IgD-negative memory B cell (primary cell): ENCODE measurements at regions not wholly inside any gene's neighbourhood (a gene's known extent, or its start where the extent isn't known, plus 50 kb on each side); places are given as distances from the start of the nearest gene placed in this dataset.
"Not testable (repeated sequence)": the region's sequence is repeated elsewhere in the genome, so short reads cannot be mapped to it uniquely, and the experiment has no call there.

Experiments used
- H3K27ac Mint-ChIP-seq, 3 donors: one replicate each; pipeline ENCODE4 v1.8.0; 2020 to 2022; ENCODE audit warnings: mild to moderate bottlenecking in 3 of 3, mixed read lengths in 3 of 3, moderate library complexity in 1 of 3
- H3K27me3 Mint-ChIP-seq: one replicate; pipeline ENCODE4 v1.8.0; 2021; ENCODE audit warnings: mixed read lengths
- H3K36me3 Mint-ChIP-seq: one replicate; pipeline ENCODE4 v1.8.0; 2020; ENCODE audit warnings: mild to moderate bottlenecking, mixed read lengths
- H3K4me1 Mint-ChIP-seq, 3 donors: one replicate each; pipeline ENCODE4 v1.8.0; 2020 to 2022; ENCODE audit warnings: mixed read lengths in 3 of 3, mild to moderate bottlenecking in 1 of 3
- H3K4me3 Mint-ChIP-seq, 4 donors: one replicate each; pipeline ENCODE4 v1.8.0; 2020 to 2022; ENCODE audit warnings: mild to moderate bottlenecking in 4 of 4, mixed read lengths in 4 of 4, moderate library complexity in 3 of 4
- H3K9me3 Mint-ChIP-seq, 3 donors: one replicate each; pipeline ENCODE4 v1.8.0; 2020 to 2021; ENCODE audit warnings: mixed read lengths in 3 of 3, mild to moderate bottlenecking in 1 of 3

DNA sequence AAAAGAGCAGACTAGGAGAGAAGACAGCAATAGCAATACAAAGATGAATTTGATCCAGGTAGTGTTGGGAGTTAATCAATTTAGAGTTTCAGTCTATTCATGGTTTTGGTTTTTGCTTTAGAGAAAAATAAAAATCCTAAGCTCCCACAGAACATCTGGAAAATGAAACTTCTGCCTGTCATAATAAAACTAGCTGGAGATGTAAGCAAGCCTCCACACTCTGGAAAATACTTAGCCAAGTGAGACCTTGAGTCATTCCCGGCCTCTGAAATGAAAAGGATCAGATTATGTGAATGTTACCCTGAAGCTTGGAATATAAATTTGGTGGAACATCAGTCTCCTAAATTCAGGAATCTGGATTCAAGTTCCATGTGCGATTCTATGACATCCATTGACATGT is 485.6 kb upstream of the SPRED2 start:
- Mint-ChIP-seq H3K4me1 (no peaks in the 10 kb centered on the region), H3K27ac (no peak overlapping the region), H3K4me3 (no peak overlapping the region), H3K36me3 (no peaks in the 10 kb centered on the region), H3K9me3 (peaks cover 0 to 4% (median 0%) of the 10 kb centered on the region in 3 donors), H3K27me3 (peaks cover 2% of the 10 kb centered on the region)

DNA sequence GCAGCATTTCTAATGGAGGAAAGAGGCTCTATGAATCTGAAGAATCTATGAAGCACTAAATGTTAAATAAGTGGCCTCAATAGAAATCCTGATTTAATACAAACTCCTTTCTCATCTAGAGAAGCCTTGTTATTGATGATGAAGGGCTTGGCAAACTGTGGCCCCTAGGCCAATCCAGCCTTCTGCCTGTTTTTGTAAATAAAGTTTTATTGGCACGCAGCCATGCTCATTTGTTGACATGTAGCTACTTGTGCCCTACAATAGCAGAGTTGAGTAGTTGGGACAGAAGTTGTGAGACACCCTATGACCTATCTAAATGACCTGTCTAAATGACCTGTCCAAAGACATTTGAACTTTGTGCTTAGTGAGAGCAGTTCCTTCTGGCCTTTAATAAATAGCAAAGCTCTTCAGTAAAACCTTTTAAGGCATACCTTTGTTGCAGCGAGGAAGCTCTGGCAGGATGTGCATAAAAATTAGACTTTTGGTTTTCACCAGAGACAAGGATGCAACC is 484.4 kb upstream of the SPRED2 start:
- H3K4me1 Mint-ChIP-seq, result no peaks in the 10 kb centered on the region
- H3K27me3 Mint-ChIP-seq, result peaks cover 2% of the 10 kb centered on the region
- no peak overlapping the region for H3K27ac Mint-ChIP-seq
- H3K4me3 Mint-ChIP-seq, result no peak overlapping the region
- no peaks in the 10 kb centered on the region for H3K36me3 Mint-ChIP-seq
- H3K9me3 Mint-ChIP-seq, result peaks cover 0 to 4% (median 0%) of the 10 kb centered on the region in 3 donors

DNA sequence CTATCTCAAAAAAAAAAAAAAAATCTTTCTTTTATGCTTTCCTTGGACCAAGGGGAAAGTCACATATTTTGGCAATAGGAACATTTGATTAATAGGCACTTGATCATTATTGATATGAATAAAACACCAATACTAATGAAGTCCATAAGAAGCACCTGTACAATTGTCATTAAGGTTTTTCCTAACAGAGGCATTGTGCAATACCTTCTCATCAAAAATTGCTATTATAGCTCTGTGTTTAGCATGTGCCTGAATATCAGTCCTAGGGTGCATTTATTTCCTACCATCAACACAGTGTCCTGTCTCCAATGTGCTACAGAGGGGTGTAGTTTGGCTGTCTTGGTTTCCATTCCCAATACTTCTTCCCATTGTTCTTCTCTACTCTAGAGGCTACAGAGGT is 483.8 kb upstream of the SPRED2 start:
- Mint-ChIP-seq H3K4me3 (no peak overlapping the region), H3K36me3 (no peaks in the 10 kb centered on the region), H3K4me1 (no peaks in the 10 kb centered on the region), H3K9me3 (peaks cover 0 to 1% (median 0%) of the 10 kb centered on the region in 3 donors), H3K27ac (no peak overlapping the region), H3K27me3 (peaks cover 2% of the 10 kb centered on the region)

DNA sequence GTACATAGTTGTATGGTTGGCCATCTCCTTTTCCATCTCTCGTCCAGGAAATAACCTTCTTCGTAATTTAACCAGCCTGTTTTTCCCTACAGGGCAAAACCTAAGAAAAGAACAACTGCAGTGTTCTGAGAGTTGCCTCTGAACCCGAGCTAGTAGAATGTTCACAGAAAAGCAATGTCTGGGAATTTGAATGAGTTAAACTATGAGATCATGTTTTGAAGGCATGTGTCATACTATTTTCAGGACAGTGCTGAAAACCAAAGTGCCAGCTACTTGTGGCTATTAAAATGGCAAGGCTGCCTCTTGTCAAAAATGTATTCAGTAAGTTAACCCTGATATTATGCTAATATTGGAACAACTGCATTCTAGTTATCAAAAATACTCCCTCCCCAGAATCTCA is 482.9 kb upstream of the SPRED2 start:
- Mint-ChIP-seq H3K36me3 (no peaks in the 10 kb centered on the region), H3K4me1 (no peaks in the 10 kb centered on the region), H3K4me3 (no peak overlapping the region), H3K27ac (no peak overlapping the region), H3K9me3 (peaks cover 0 to 2% (median 0%) of the 10 kb centered on the region in 3 donors), H3K27me3 (peaks cover 2% of the 10 kb centered on the region)

DNA sequence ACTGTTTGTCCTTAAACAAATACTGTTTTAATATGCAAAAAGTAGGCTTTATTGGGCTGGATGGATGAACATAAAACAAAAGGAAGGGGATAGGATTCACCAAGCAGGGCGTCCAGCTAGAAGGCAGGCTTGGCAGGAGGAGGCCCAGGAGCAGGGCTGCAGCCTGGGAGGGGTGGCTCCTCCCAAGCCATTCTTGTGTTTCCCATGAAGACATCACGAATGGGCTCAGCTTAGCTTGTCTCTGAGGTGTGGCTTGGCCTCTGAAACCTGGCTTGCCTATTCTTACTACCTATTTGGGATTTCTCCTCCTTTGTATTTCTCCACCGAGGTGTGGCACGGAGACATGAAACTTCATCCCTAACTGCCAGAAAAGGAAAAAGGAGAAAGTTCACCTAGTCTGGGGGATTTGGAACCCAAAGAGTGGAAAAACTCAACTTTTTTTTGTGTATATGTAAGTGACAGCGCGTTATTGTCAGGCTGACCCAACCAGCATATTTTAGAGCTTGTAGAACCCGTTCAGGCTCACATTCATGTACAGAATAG is 481.9 kb upstream of the SPRED2 start:
- peaks cover 2% of the 10 kb centered on the region for H3K27me3 Mint-ChIP-seq
- H3K27ac Mint-ChIP-seq, result no peak overlapping the region
- peaks cover 0 to 2% (median 0%) of the 10 kb centered on the region in 3 donors for H3K9me3 Mint-ChIP-seq
- no peaks in the 10 kb centered on the region for H3K4me1 Mint-ChIP-seq
- H3K36me3 Mint-ChIP-seq, result no peaks in the 10 kb centered on the region
- H3K4me3 Mint-ChIP-seq, result no peak overlapping the region

DNA sequence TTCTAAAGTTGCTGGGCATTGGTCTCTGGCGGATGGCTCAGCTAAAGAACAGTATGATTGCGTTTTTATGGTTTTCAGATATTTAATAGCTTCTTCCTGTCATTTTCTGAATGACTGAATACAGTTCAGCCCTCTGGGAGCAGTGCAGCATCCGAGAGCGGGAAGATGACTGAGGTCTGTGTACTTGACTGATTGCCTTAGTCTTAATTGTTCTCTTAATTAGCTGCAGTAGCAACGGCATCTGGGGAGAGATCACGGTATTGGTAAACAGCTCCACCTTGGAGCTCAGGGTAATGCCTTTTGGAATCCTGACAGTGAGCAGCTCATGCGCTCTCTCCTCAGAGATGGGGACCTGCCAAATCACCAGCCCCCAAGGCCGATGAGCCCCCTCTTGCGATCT is 481.4 kb upstream of the SPRED2 start:
- Mint-ChIP-seq H3K4me1 (no peaks in the 10 kb centered on the region), H3K36me3 (no peaks in the 10 kb centered on the region), H3K27me3 (peaks cover 2% of the 10 kb centered on the region), H3K27ac (no peak overlapping the region), H3K4me3 (no peak overlapping the region), H3K9me3 (peaks cover 0 to 4% (median 1%) of the 10 kb centered on the region in 3 donors)

DNA sequence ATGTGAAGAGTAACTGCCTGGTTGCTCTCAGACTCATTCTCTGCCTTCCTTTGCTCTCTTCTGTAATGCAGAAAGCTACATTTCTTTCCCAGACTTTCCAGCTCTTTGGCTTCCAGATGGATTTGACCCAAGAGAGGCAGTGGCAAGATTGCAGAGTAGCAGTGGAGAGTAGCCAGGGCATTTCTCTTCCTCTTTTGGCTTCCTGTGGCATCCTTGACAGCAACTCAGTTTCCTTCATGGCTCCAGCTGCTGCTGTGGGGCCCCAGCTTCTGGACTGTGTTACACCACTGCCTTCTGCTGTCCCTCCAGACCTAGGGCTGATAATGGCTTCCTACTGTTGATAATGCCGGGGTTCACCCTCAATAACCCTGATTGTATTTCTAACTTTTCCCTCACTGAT is 469.4 kb upstream of the SPRED2 start:
- Mint-ChIP-seq H3K4me1 (no peaks in the 10 kb centered on the region), H3K27me3 (peaks cover 3% of the 10 kb centered on the region), H3K27ac (no peak overlapping the region), H3K9me3 (peaks cover 0 to 8% (median 3%) of the 10 kb centered on the region in 3 donors), H3K4me3 (no peak overlapping the region), H3K36me3 (no peaks in the 10 kb centered on the region)

DNA sequence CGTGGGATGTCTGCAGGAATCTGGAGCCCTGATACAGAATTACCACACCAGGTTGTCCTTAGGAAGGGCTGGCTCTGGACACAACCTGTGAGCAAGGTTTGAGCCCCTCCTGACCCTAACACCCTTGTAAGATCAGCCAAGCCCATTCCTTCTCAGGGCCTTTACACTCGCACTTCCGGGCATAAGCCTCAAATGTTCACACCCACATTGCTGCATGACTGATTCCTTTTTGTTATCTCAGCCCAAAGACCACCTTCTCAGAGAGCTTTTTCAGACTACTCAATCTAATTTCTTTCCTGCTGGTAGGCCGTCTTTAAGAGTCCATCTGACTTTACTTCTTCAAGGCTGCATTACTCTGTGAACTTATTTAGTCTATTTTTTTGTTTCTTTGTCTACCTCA is 464.0 kb upstream of the SPRED2 start:
- no peak overlapping the region for H3K4me3 Mint-ChIP-seq
- H3K9me3 Mint-ChIP-seq, result peaks cover 4 to 10% (median 5%) of the 10 kb centered on the region in 3 donors
- no peak overlapping the region for H3K27ac Mint-ChIP-seq
- no peaks in the 10 kb centered on the region for H3K4me1 Mint-ChIP-seq
- H3K27me3 Mint-ChIP-seq, result peaks cover 3% of the 10 kb centered on the region
- no peaks in the 10 kb centered on the region for H3K36me3 Mint-ChIP-seq

DNA sequence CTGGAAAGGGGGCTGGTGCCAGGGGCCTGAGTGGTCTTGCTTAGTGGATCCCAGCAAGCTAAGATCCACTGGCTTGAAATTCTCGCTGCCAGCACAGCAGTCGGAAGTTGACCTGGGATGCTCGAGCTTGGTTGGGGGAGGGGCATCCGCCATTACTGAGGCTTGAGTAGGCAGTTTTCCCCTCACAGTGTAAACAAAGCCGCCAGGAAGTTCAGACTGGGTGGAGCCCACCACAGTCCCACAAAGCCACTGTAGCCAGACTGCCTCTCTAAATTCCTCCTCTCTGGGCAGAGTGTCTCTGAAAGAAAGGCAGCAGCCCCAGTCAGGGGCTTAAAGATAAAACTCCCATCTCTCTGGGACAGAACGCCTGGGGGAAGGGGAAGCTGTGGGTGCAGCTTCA is 457.7 kb upstream of the SPRED2 start:
- H3K4me3 Mint-ChIP-seq, H3K27me3 Mint-ChIP-seq, H3K27ac Mint-ChIP-seq, H3K36me3 Mint-ChIP-seq, H3K4me1 Mint-ChIP-seq: not testable (repeated sequence)
- peaks cover 2 to 10% (median 7%) of the 10 kb centered on the region in 3 donors for H3K9me3 Mint-ChIP-seq

DNA sequence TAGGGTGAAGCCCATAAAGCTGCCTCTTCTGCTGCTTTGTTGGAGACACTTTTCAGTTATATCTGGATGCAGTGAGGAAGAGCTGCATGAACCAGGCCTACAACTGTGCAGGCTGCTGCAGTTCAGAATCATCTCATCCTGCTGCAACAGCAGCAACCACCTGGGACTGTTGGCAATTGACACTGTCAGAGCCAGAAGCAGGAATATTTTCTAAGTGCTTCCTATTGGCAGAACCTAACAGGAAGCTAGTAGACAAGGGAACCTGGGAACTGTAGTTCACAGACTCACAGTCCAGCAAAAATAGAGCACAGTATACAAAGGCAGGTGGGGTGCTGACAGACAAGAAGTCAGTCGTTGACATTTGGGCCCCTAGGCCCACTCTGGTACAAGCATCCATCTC is 452.9 kb upstream of the SPRED2 start:
- no peaks in the 10 kb centered on the region for H3K36me3 Mint-ChIP-seq
- peaks cover 0 to 2% (median 0%) of the 10 kb centered on the region in 3 donors for H3K9me3 Mint-ChIP-seq
- H3K27ac Mint-ChIP-seq, result no peak overlapping the region
- H3K4me1 Mint-ChIP-seq, result no peaks in the 10 kb centered on the region
- no peak overlapping the region for H3K4me3 Mint-ChIP-seq
- peaks cover 1% of the 10 kb centered on the region for H3K27me3 Mint-ChIP-seq

DNA sequence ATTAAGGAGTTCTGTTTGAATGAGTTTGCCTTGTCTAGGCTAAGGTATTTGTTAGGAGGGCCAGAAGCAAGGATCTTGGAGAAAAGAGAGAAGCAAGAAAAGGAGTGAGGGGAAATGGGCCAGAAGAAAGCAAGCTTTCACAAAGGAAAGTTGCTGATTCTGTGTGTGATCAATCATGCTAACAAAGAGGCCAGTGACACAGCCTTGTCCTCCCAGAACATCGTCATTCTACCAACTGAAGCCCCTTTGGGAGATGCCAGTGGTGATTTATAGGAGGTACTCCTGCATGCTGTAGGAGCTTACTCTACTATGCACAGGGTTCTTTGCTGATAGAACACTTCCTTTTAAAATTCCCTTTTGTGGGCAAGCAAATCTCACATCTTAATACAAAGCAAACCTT is 449.2 kb upstream of the SPRED2 start:
- Mint-ChIP-seq H3K4me1 (no peaks in the 10 kb centered on the region), H3K27me3 (no peaks in the 10 kb centered on the region), H3K9me3 (no peaks in the 10 kb centered on the region), H3K36me3 (no peaks in the 10 kb centered on the region), H3K27ac (no peak overlapping the region), H3K4me3 (no peak overlapping the region)

DNA sequence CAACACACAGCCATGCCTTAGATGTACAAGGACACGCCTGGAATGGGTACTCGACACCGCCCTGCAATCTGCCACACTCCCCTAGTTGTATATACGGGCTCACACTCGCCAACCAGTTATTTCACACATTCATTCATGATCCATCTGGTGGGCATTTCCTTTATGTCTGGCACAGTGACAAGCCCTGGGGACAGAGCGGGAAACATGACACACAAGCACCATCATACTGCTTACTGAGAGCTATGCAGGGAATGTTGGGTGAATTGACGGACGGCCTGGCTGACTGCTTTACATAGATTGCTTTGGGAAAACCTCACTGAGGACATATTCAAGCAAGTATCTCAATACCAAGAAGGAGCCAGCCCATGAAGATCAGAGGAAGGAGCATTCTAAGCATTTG is 448.0 kb upstream of the SPRED2 start:
- no peaks in the 10 kb centered on the region for H3K4me1 Mint-ChIP-seq
- H3K27ac Mint-ChIP-seq, result no peak overlapping the region
- H3K36me3 Mint-ChIP-seq, result no peaks in the 10 kb centered on the region
- H3K27me3 Mint-ChIP-seq, result no peaks in the 10 kb centered on the region
- H3K4me3 Mint-ChIP-seq, result no peak overlapping the region
- no peaks in the 10 kb centered on the region for H3K9me3 Mint-ChIP-seq

DNA sequence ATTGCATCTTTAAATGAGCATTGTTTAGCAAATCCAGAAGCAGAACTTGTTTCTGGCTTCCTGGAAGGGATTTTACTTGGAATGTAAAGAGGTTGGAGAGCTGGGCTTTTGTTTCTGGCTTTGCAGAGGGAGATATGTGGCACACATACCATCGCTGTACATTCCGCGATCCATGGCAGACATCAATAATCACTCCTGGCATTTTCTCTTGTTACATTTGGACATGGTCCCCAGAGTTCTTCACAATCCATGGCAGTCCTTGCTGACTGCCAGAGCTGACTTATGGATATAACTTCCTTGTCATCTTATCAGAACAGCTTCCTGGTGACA is 445.6 kb upstream of the SPRED2 start:
- no peaks in the 10 kb centered on the region for H3K9me3 Mint-ChIP-seq
- no peaks in the 10 kb centered on the region for H3K36me3 Mint-ChIP-seq
- no peak overlapping the region for H3K27ac Mint-ChIP-seq
- H3K27me3 Mint-ChIP-seq, result no peaks in the 10 kb centered on the region
- H3K4me1 Mint-ChIP-seq, result no peaks in the 10 kb centered on the region
- H3K4me3 Mint-ChIP-seq, result no peak overlapping the region

DNA sequence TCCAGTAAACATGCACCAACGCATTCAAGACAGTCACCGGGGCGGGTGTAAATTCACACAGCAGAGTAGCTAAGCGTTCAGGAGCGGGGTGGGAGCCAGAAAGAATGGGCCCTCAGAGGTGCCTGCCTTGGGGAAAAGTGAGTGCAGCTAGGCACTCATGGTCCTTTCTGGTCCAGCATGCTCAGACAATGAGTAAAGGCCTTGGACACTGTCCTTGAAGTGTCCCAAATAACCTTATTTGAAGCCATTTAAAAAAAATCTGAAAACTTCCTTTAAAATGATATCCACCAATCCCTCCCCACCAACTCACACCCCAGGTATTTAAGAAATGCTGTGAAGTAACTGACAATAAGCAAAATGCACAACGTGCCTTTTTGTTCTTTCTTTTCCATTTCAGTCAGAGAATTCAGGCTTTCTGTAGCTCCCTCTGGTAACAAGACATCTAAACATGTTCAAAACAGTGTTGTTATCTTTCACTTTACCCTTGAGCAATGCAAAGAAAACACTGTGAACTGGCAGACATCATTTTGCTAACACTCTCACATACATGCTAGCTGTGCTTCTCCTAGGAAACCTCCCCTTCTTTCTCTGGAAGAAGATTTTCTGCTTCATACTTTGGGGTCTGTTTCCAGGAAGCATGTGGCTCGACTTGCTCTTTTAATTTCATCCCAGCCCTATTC is 445.1 kb upstream of the SPRED2 start:
- no peaks in the 10 kb centered on the region for H3K27me3 Mint-ChIP-seq
- H3K36me3 Mint-ChIP-seq, result no peaks in the 10 kb centered on the region
- no peaks in the 10 kb centered on the region for H3K9me3 Mint-ChIP-seq
- H3K27ac Mint-ChIP-seq, result no peak overlapping the region
- H3K4me1 Mint-ChIP-seq, result no peaks in the 10 kb centered on the region
- H3K4me3 Mint-ChIP-seq, result no peak overlapping the region

DNA sequence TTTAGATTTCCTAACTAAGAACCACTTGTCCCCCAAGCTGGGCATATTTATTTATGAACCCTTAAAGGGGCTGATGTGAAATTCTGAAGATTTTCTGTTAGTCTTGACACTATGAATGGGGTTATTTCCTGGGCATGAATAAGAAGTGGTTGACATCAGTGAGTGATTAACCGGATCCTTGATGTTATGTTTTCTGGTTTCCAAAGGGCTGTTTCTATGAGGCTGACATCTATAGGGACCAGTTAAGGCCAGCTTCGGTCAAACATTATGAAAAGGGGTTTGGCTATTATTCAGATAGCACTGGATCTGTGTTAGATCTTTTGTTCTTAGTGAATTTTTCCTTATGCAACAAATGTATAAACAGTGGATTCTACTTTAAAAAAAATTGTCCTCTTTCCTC is 443.7 kb upstream of the SPRED2 start:
- Mint-ChIP-seq H3K36me3 (no peaks in the 10 kb centered on the region), H3K4me3 (no peak overlapping the region), H3K4me1 (no peaks in the 10 kb centered on the region), H3K9me3 (no peaks in the 10 kb centered on the region), H3K27ac (no peak overlapping the region), H3K27me3 (no peaks in the 10 kb centered on the region)

DNA sequence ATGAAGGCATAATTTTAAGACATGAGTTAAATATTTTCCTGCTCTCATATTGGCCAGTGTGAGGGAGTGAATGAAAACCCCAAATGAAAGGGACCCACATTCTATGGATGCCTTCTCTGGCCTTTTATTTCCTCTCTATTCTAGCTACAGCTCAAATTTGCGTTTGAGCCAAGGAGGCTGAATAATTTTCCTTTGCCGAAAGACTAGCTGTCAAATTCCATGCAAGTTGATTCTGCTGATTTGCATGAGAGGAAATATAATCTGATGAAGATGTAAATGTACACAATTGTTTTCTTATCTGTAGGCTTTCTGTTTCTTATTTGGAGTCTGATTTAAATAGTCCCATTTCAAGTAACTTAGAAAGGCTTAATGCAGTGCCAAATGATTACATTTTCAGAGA is 438.4 kb upstream of the SPRED2 start:
- H3K4me3 Mint-ChIP-seq, result no peak overlapping the region
- H3K27ac Mint-ChIP-seq, result no peak overlapping the region
- no peaks in the 10 kb centered on the region for H3K36me3 Mint-ChIP-seq
- H3K9me3 Mint-ChIP-seq, result peaks cover 0 to 2% (median 0%) of the 10 kb centered on the region in 3 donors
- no peaks in the 10 kb centered on the region for H3K27me3 Mint-ChIP-seq
- no peaks in the 10 kb centered on the region for H3K4me1 Mint-ChIP-seq
